ENCODE measurements at regions not wholly inside any gene's neighbourhood (a gene's known extent, or its start where the extent isn't known, plus 50 kb on each side); places are given as distances from the start of the nearest gene placed in this dataset.
"Not testable (repeated sequence)": the region's sequence is repeated elsewhere in the genome, so short reads cannot be mapped to it uniquely, and the experiment has no call there.

DNA sequence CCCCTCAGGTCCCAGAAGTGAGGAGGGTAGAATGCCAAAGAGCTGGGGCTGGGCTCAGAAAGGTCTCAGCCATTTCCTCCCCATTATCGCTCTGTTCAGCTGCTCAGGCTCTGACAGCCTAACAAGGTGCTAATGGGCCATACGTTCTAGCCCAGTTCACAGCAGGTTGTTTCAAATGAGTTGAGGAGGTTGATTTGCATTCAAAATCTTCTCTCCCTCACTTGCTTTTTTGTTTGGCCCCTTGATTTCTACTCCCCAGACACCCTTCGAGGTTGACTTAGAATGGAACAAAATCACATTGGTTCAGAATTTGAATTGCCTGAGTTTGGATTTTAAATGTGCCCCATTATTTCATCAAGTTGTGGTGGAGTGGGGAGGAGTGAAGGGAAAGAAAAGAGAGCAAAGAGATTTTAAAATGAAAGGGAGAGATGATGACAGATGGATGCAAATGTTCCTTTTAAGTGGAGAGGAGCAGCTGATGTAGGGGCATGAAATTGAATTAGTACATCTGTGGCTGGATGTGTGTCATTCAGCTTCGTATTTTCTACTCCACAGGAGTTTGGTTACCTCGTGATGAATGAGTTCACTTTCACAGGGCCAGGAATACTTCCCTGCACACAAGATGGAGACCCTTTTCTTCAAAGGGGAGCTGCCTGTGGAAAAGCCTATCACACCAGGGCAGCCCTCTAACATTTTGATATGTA lies 425.8 kb upstream of the CAMK1G start:
- Mint-ChIP-seq H3K4me1 (ENCODE audit: low read depth) (no peaks in the 10 kb centered on the region), H3K36me3 (ENCODE audit: insufficient read depth in 2 of 2) (no peaks in the 10 kb centered on the region), H3K27ac (no peak overlapping the region), H3K9me3 (peaks cover 0 to 3% of the 10 kb centered on the region in 2 donors), H3K27me3 (ENCODE audit: low read depth) (no peaks in the 10 kb centered on the region), H3K4me3 (no peak overlapping the region)
- DNase-seq (no peak), ATAC-seq (replicated peaks in 1 of 2) (no peak)

DNA sequence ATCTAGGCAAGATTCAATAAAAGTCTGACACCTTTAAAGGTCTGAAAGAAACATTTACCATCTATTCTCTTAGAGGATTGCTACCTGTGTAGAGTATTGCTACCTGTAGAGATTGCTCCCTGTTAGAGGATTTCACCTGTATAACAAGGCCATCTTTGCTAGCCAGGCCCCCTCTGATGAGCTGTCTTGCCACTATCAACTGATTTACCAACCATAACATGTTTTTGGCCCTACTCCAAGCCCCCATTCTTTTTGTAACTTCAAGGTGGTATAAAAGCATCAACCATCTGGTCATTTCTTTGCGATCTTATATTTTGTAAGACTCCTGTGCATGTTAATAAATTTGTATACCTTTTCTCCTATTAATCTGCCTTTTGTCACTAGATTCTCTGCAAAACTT lies 424.7 kb upstream of the CAMK1G start:
- Mint-ChIP-seq H3K4me3 (no peak overlapping the region), H3K4me1 (ENCODE audit: low read depth) (no peaks in the 10 kb centered on the region), H3K9me3 (peaks cover 0 to 3% of the 10 kb centered on the region in 2 donors), H3K27me3 (ENCODE audit: low read depth) (no peaks in the 10 kb centered on the region), H3K27ac (no peak overlapping the region), H3K36me3 (ENCODE audit: insufficient read depth in 2 of 2) (no peaks in the 10 kb centered on the region)
- ATAC-seq (replicated peaks in 1 of 2) (no peak), DNase-seq (no peak)

DNA sequence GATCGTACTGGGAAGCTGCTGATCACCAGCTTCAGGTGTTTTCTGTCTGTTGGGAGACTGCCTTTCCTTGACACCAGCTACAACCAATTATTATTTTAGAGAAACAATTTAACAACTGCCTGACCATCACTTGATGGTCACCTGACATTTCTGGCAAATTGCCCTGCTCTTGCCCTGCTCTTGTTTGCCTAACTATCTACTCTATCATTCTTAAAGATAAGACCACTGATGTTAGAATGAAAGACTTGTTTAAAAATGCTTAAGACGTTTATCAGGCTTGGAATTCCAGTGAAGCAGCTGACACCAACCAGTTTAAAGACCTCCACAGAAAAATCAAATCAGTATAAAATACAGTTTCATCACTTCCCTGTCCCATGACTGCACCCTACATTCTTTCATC lies 423.3 kb upstream of the CAMK1G start:
- DNase-seq (no peak), ATAC-seq (replicated peaks in 1 of 2) (no peak)
- Mint-ChIP-seq H3K4me3 (no peak overlapping the region), H3K36me3 (ENCODE audit: insufficient read depth in 2 of 2) (no peaks in the 10 kb centered on the region), H3K27ac (no peak overlapping the region), H3K9me3 (peaks cover 0 to 3% of the 10 kb centered on the region in 2 donors), H3K4me1 (ENCODE audit: low read depth) (no peaks in the 10 kb centered on the region), H3K27me3 (ENCODE audit: low read depth) (no peaks in the 10 kb centered on the region)

DNA sequence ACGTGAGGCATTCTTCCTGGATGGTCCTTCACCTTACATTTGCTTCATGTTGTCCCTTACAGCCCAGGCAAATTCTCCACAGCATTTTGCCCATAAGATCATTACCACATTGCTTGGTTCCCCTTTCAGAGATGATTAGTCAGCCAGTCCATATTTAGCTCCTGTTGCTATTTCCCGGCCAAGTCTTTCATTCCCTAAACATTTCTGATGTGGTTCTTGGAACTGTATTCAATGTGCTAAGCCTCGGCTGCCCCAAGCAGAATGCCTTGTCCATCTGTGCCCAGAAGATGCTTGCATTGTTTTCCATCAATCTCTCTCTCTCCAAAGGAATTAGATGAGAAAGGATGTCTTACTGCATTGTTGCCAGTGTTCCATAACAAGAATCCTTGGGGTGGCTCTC lies 420.9 kb upstream of the CAMK1G start:
- H3K4me3 Mint-ChIP-seq, result no peak overlapping the region
- H3K27me3 Mint-ChIP-seq (ENCODE audit: low read depth), result no peaks in the 10 kb centered on the region
- peaks cover 0 to 3% of the 10 kb centered on the region in 2 donors for H3K9me3 Mint-ChIP-seq
- no peak overlapping the region for H3K27ac Mint-ChIP-seq
- H3K36me3 Mint-ChIP-seq (ENCODE audit: insufficient read depth in 2 of 2), result no peaks in the 10 kb centered on the region
- no peak for DNase-seq
- no peaks in the 10 kb centered on the region for H3K4me1 Mint-ChIP-seq (ENCODE audit: low read depth)
- no peak for ATAC-seq (replicated peaks in 1 of 2)

DNA sequence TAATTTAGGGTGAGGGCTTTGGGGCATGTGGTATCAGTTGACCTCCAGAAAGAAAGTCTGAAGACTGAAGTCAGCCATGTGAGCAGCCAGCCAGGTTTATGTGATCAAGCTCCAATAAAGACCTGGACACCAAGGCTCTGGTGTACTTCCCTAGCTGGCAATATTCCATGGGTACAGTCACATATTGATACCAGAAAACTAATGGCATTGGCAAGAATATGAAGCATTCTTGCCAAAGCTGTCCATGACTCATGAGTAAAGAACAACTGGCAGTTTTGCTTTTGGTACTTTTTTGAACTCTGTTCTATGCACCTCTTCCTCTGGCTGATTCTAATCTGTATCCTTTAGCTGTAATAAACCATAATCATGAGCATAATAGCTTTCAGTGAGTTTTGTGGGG lies 415.3 kb upstream of the CAMK1G start:
- Mint-ChIP-seq H3K4me1 (ENCODE audit: low read depth) (no peaks in the 10 kb centered on the region), H3K27me3 (ENCODE audit: low read depth) (no peaks in the 10 kb centered on the region), H3K4me3 (no peak overlapping the region), H3K27ac (no peak overlapping the region), H3K36me3 (ENCODE audit: insufficient read depth in 2 of 2) (no peaks in the 10 kb centered on the region), H3K9me3 (no peaks in the 10 kb centered on the region)
- DNase-seq (no peak), ATAC-seq (replicated peaks in 1 of 2) (no peak)

DNA sequence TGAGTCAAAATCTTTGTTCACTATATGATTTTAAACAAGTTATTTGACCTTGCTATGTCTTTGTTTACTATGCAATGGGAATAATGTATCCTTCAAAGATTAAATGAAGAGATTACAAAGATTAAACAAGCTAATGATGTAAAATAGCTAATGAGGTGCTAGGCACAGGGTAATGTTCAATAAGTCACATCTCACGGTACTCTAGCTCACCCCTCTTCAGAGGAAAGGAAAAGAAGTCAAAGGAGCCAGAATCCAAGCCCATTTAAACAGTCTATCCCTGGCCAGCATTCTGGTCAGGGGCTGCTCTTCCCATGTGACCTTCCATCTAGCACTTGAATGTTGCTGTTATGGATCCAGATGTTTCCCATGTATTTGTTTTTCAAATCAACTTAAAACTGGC lies 412.4 kb upstream of the CAMK1G start:
- no peaks in the 10 kb centered on the region for H3K4me1 Mint-ChIP-seq (ENCODE audit: low read depth)
- no peaks in the 10 kb centered on the region for H3K27me3 Mint-ChIP-seq (ENCODE audit: low read depth)
- H3K27ac Mint-ChIP-seq, result no peak overlapping the region
- ATAC-seq (replicated peaks in 1 of 2), result no peak
- H3K4me3 Mint-ChIP-seq, result no peak overlapping the region
- H3K9me3 Mint-ChIP-seq, result no peaks in the 10 kb centered on the region
- H3K36me3 Mint-ChIP-seq (ENCODE audit: insufficient read depth in 2 of 2), result no peaks in the 10 kb centered on the region
- DNase-seq, result no peak

DNA sequence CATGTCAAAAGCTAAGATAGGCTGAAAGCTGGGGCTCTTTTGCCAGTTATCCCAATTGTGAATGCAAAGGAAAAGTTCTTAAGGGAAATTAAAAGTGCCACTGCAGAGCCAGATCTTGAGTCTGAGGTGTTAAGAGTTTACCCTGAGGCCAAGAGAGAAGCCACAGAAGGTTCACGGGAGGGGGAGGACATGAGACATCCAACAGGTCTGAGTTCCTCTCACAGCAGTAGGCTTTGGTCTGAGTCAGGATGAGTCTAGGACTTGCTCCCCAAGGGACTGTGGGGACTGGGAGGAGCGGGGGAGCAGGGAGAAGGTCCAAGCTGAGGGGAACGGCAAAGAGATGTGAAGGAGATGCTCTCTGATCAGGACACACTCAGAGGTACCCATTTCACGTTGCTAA lies 411.2 kb upstream of the CAMK1G start:
- Mint-ChIP-seq H3K4me1 (ENCODE audit: low read depth) (no peaks in the 10 kb centered on the region), H3K4me3 (no peak overlapping the region), H3K27me3 (ENCODE audit: low read depth) (no peaks in the 10 kb centered on the region), H3K36me3 (ENCODE audit: insufficient read depth in 2 of 2) (no peaks in the 10 kb centered on the region), H3K9me3 (peaks cover 0 to 2% of the 10 kb centered on the region in 2 donors), H3K27ac (no peak overlapping the region)
- DNase-seq, result no peak
- ATAC-seq (replicated peaks in 1 of 2), result no peak

DNA sequence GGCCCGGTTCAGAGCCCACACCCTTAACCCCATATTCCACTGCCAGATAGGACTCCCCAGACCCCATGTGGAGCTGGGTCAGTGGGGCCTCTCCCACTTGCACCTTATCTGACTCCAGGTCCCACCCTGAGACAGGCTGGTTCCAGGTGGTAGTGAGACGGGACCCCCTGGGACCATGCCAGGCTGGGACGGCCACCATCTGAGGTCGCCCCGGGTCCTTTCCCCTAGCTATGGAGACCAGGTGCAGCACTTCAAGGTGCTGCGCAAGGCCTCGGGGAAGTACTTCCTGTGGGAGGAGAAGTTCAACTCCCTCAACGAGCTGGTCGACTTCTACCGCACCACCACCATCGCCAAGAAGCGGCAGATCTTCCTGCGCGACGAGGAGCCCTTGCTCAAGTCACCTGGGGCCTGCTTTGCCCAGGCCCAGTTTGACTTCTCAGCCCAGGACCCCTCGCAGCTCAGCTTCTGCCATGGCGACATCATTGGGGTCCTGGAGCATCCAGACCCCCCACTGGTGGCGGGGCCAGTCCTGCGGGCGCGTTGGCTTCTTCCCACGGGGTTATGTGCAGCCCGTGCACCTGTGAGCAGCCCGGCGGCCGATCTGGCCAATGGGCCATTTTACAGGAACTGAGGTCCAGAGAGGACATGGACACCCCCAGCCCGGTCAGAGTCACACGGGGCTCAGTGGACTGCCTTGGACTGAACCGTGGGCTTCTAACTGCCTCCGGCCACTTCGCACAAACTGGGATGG lies 410.5 kb upstream of the CAMK1G start:
- H3K27me3 Mint-ChIP-seq (ENCODE audit: low read depth); ATAC-seq (replicated peaks in 1 of 2); DNase-seq; H3K9me3 Mint-ChIP-seq; H3K4me3 Mint-ChIP-seq; H3K27ac Mint-ChIP-seq; H3K4me1 Mint-ChIP-seq (ENCODE audit: low read depth); H3K36me3 Mint-ChIP-seq (ENCODE audit: insufficient read depth in 2 of 2): not testable (repeated sequence)

DNA sequence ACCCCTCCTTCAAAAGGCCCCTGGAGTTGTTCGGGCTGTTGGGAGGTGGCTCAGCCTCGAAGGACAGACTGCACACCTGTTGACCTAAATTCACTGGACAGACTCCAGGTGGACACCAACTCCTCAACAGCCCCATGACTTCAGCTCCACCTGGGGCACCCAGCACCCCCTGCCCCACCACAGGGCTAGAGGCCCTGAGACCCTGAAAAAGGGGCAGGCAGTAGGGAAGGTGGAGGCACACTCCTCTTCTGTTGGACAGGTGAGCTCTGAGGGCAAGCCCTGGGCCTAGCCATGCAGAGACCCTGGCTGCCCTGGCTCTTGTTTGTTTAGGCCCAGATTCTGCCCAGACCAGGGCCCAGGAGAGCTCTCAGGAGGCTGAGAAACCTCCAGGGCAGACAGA lies 409.7 kb upstream of the CAMK1G start:
- not testable (repeated sequence) for ATAC-seq (replicated peaks in 1 of 2); DNase-seq; H3K4me1 Mint-ChIP-seq (ENCODE audit: low read depth); H3K27me3 Mint-ChIP-seq (ENCODE audit: low read depth); H3K27ac Mint-ChIP-seq; H3K9me3 Mint-ChIP-seq; H3K4me3 Mint-ChIP-seq; H3K36me3 Mint-ChIP-seq (ENCODE audit: insufficient read depth in 2 of 2)

DNA sequence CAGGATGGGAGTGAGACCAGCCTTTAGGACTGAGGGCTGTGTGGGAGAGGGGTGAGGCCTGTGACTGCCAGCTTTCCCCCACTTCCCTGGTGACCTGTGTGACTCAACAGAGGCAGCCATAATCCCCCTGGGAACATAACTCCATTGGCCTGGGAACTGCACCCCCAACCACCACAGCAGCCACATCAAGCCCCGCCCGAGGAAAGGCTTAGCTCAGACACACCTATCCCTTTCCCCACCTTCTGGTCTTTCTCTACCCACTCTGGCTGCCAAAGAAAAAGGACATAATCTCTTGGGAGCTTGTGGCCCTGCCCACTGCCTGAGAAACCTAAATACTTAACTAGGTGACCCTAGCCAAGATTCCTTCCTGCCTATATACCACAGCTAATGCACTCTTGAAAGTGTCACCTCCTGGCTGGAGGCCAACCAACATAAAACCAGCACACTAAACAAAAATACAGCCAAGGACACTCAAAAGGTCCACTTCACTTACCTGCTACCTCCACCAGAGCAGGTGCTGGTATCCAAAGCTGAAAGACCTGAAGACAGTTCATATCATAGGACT lies 406.6 kb upstream of the CAMK1G start:
- H3K36me3 Mint-ChIP-seq (ENCODE audit: insufficient read depth in 2 of 2), result no peaks in the 10 kb centered on the region
- peaks cover 3 to 6% of the 10 kb centered on the region in 2 donors for H3K9me3 Mint-ChIP-seq
- H3K27ac Mint-ChIP-seq, result no peak overlapping the region
- ATAC-seq (replicated peaks in 1 of 2) (no peak), DNase-seq (no peak)
- no peaks in the 10 kb centered on the region for H3K27me3 Mint-ChIP-seq (ENCODE audit: low read depth)
- no peak overlapping the region for H3K4me3 Mint-ChIP-seq
- H3K4me1 Mint-ChIP-seq (ENCODE audit: low read depth), result no peaks in the 10 kb centered on the region

DNA sequence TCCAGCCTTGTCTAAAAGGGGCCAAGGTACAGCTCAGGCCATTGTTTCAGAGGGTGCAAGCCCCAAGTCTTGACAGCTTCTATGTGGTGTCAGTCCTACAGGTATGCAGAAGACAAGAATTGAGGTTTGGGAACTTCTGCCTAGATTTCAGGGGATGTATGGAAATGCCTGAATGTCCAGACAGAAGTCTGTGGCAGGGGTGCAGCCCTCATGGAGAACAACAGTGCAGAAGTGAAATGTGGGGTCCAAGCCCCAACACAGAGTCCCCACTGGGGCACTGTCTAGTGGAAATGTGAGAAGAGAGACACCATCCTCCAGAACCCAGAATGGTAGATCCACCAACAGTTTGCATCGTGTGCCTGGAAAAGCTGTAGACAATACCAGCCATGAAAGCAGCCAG lies 400.3 kb upstream of the CAMK1G start:
- H3K4me1 Mint-ChIP-seq (ENCODE audit: low read depth), result no peaks in the 10 kb centered on the region
- no peak for ATAC-seq (replicated peaks in 1 of 2)
- no peak overlapping the region for H3K27ac Mint-ChIP-seq
- H3K36me3 Mint-ChIP-seq (ENCODE audit: insufficient read depth in 2 of 2), result peaks cover 0 to 4% of the 10 kb centered on the region in 2 donors
- H3K9me3 Mint-ChIP-seq, result peaks cover 6 to 11% of the 10 kb centered on the region in 2 donors
- no peak overlapping the region for H3K4me3 Mint-ChIP-seq
- no peak for DNase-seq
- no peaks in the 10 kb centered on the region for H3K27me3 Mint-ChIP-seq (ENCODE audit: low read depth)

DNA sequence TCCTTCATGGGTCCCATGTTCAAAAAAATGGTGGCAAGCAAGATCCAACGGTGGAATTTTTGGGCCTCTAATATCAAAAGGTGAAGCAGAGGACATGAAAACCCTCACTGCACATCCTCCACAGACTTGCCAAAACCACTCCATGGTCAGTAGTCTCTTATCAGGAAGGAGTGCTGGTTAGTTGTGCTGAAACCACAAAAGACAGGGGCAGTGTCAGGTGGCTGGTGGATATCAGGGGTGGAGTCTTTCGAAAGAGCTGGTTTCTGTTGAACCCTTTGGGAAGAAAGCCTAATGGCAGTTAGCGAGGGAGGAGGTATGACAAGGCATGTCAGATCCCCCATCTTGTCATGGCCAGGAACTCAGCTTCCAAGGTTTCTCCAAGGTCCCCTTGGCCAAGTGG lies 395.9 kb upstream of the CAMK1G start:
- no peaks in the 10 kb centered on the region for H3K27me3 Mint-ChIP-seq (ENCODE audit: low read depth)
- peaks cover 0 to 2% of the 10 kb centered on the region in 2 donors for H3K9me3 Mint-ChIP-seq
- H3K27ac Mint-ChIP-seq, result no peak overlapping the region
- H3K4me1 Mint-ChIP-seq (ENCODE audit: low read depth), result no peaks in the 10 kb centered on the region
- DNase-seq (no peak), ATAC-seq (replicated peaks in 1 of 2) (no peak)
- peaks cover 0 to 2% of the 10 kb centered on the region in 2 donors for H3K36me3 Mint-ChIP-seq (ENCODE audit: insufficient read depth in 2 of 2)
- no peak overlapping the region for H3K4me3 Mint-ChIP-seq

DNA sequence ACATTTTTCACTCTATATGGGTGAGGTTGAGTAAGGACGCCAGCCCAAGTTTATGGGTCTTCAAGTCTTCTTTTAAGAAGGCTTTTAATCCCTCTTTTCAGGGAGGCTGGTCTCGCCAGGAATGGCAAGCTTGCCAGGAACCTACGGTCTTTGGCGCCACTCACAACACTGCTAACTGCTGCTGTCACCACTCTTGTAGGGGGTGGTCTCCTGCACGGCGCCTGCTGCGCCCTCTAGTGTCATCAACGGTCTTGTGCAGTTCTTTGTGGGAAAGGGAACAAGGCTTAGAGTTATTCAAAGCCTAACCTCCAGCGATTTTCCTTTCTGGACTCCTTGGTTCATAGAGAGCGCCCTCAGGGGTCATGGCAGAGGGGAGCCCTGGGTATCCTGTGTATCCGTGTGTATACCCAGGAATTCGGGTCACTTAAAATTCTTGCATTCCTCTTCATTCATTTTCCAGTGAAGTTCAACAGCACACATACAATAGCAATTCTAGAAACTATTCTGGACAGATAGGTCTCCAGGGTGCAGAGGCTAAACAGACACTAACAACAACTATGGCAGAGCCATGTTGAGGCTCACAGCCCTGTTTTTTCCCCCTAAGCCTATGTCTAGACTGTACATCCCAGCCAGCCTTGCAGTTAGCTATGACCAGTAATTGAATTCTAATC lies 392.8 kb upstream of the CAMK1G start:
- H3K27ac Mint-ChIP-seq, result no peak overlapping the region
- peaks cover 0 to 3% of the 10 kb centered on the region in 2 donors for H3K9me3 Mint-ChIP-seq
- DNase-seq (peak; percentile 23 to 24), ATAC-seq (replicated peaks in 1 of 2) (no peak)
- H3K4me3 Mint-ChIP-seq, result no peak overlapping the region
- no peaks in the 10 kb centered on the region for H3K4me1 Mint-ChIP-seq (ENCODE audit: low read depth)
- no peaks in the 10 kb centered on the region for H3K27me3 Mint-ChIP-seq (ENCODE audit: low read depth)
- H3K36me3 Mint-ChIP-seq (ENCODE audit: insufficient read depth in 2 of 2), result peaks cover 0 to 2% of the 10 kb centered on the region in 2 donors

Data from activated T-cell treated with anti-CD3 and anti-CD28 coated beads, Interleukin-2, amount 50 U/mL, for 72 hours (primary cell).